IPS DF 4.7 (cell line): ENCODE measurements at regions not wholly inside any gene's neighbourhood (a gene's known extent, or its start where the extent isn't known, plus 50 kb on each side); places are given as distances from the start of the nearest gene placed in this dataset.

Experiments used
- DNase-seq: peaks from one replicate; pipeline ENCODE4 v3.0.0-alpha.2; 2013; ENCODE audit warnings: low spot score; ENCODE audit errors: extremely low read depth

GRCh38 chr2:42959234-42960001 lies 167.0 kb upstream of the HAAO start:
- DNase-seq: no peak

GRCh38 chr2:42958741-42959233 lies 166.4 kb upstream of the HAAO start:
- DNase-seq: no peak

- no peak for DNase-seq
These were observed 165.5 kb upstream of the HAAO start for GRCh38 chr2:42957861-42958301.

GRCh38 chr2:42957109-42957860 lies 164.9 kb upstream of the HAAO start:
- no peak for DNase-seq

- no peak for DNase-seq
These were observed 162.0 kb upstream of the HAAO start for GRCh38 chr2:42954227-42954962.

- no peak for DNase-seq
These were observed 160.8 kb upstream of the HAAO start for GRCh38 chr2:42953216-42953615.

GRCh38 chr2:42951263-42951938 lies 159.0 kb upstream of the HAAO start:
- no peak for DNase-seq

GRCh38 chr2:42949125-42949524 lies 156.7 kb upstream of the HAAO start:
- DNase-seq: no peak

- no peak for DNase-seq
These were observed 155.6 kb upstream of the HAAO start for GRCh38 chr2:42947809-42948600.

GRCh38 chr2:42944779-42945415 lies 152.5 kb upstream of the HAAO start:
- no peak for DNase-seq

- DNase-seq: no peak
These were observed 150.7 kb upstream of the HAAO start for GRCh38 chr2:42942990-42943493.

GRCh38 chr2:42942214-42942989 lies 150.0 kb upstream of the HAAO start:
- DNase-seq: no peak

GRCh38 chr2:42941633-42942176 lies 149.3 kb upstream of the HAAO start:
- DNase-seq: no peak

GRCh38 chr2:42939411-42940206 lies 147.2 kb upstream of the HAAO start:
- DNase-seq: no peak

- no peak for DNase-seq
These were observed 146.4 kb upstream of the HAAO start for GRCh38 chr2:42938671-42939370.

- no peak for DNase-seq
These were observed 144.9 kb upstream of the HAAO start for GRCh38 chr2:42937171-42937875.
